DND-41 (cell line): ENCODE measurements at regions not wholly inside any gene's neighbourhood (a gene's known extent, or its start where the extent isn't known, plus 50 kb on each side); places are given as distances from the start of the nearest gene placed in this dataset.
"Not testable (repeated sequence)": the region's sequence is repeated elsewhere in the genome, so short reads cannot be mapped to it uniquely, and the experiment has no call there.

ENCODE experiments used
- CTCF ChIP-seq: IDR thresholded peaks from 2 replicates; pipeline ENCODE4 v1.5.1; 2012; ENCODE audit warnings: borderline replicate concordance, low read length, moderate library complexity, mild to moderate bottlenecking; ENCODE audit not compliant: poor library complexity, severe bottlenecking; ENCODE audit errors: extremely low read depth
- EZH2 ChIP-seq: IDR thresholded peaks from 3 replicates; pipeline ENCODE4 v1.6.1; 2012; ENCODE audit warnings: borderline replicate concordance, low read depth, mild to moderate bottlenecking, moderate library complexity, low read length, inconsistent platforms; ENCODE audit not compliant: severe bottlenecking

- not testable (repeated sequence) for TF ChIP-seq EZH2, CTCF
Measured at GRCh38 chr13:58385336-58385735, 753.8 kb downstream of the PCDH17 start.
